Stimulated activated CD8-positive, alpha-beta memory T cell treated with anti-CD3 and anti-CD28 coated beads, Interleukin-4, amount 100 ng/mL, for 48 hours (primary cell): ENCODE measurements at regions not wholly inside any gene's neighbourhood (a gene's known extent, or its start where the extent isn't known, plus 50 kb on each side); places are given as distances from the start of the nearest gene placed in this dataset.

Experiments
- DNase-seq: peaks from one replicate; pipeline ENCODE4 v3.0.0-alpha.2; 2020

GRCh38 chr2:6482256-6482655 is 383.5 kb downstream of the CMPK2 start:
- no peak for DNase-seq

- DNase-seq, result no peak
Measured at GRCh38 chr2:6487765-6488164, 377.9 kb downstream of the CMPK2 start.

GRCh38 chr2:6492573-6492972 is 373.1 kb downstream of the CMPK2 start:
- DNase-seq, result no peak

DNA sequence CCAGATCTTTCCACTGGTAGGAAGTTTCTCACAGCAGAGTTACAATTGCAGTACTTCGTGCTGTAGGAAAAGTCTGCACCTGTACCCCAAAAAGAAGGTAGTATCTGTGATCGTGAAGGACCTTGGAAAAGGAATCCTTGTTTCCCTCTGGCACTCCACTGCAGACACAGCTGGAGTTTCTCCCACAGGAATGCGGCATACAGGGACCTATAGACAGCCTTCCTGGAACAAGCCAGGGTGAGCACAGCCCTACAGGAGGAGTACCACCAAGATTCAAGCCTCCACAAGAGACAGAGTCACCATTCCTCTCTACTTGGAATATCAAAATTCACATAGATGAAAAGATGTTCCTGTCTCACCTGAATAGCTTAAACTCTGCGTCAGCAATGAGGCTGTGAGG is 372.4 kb downstream of the CMPK2 start:
- no peak for DNase-seq

- DNase-seq, result no peak
Measured at GRCh38 chr2:6493669-6494068, 372.0 kb downstream of the CMPK2 start.

DNA sequence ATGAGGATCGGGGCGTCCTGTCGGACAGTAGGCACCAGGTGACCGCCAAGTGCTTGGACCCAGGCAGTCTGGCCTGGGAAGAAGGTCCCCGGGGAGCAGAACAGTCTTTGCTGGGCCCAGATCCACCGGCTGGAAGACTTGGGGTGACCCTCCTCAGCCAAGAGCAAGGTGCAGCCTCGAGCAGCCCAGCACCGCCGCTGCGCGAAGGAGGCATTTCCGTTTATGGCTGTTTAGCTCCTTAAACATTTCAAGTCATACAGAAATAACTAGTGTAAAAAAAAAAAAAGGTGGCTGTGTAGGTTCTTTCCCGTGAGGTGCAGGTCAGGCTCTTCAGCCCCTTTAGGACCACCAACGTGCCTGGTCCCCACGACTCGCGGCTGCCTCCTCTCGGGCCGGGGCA is 370.2 kb downstream of the CMPK2 start:
- no peak for DNase-seq

- DNase-seq, result no peak
Measured at GRCh38 chr2:6496376-6496775, 369.3 kb downstream of the CMPK2 start.

- no peak for DNase-seq
Measured at GRCh38 chr2:6497048-6497447, 368.7 kb downstream of the CMPK2 start.

GRCh38 chr2:6498841-6499240 is 366.9 kb downstream of the CMPK2 start:
- no peak for DNase-seq

GRCh38 chr2:6499691-6500090 is 366.0 kb downstream of the CMPK2 start:
- no peak for DNase-seq

GRCh38 chr2:6506361-6506794 is 359.3 kb downstream of the CMPK2 start:
- DNase-seq, result no peak

GRCh38 chr2:6506859-6507258 is 358.8 kb downstream of the CMPK2 start:
- DNase-seq, result no peak

DNA sequence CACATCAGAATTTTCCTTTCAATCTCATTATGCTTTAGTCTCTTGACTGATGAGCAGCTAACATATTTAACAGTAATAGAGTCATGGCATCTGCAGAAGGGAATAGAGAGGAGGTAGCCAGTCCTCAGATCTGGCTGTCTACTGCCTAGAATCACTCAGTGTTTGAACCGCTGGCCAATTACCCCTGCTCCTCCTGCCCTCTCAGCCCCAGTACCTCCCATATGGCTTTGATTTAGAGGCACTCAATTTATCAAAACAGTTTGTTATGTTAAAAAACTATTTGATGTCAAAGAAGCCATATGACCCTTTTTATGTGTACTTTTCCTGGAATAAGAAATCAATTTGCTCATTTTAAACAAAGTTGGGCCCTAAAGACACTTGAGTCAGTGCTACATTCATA is 355.2 kb downstream of the CMPK2 start:
- DNase-seq, result no peak

DNA sequence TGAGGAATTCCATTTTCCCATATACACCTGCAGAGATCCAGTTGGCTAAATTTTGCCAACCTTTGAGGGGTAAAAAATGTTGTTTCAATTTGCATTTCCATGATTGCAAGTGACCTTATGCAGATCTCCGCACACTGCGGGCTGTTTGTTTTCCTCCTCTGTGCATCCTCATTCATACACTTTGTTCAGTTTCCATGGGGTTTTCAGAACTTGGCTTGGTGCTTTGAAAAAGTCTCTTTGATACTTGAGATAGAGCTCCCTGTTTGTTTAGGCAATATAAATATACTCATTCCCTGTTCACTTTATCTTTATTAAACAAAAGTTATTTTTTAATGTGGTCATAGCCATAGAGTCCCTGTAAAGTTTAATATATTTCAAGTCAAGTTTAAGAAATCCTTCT is 353.1 kb downstream of the CMPK2 start:
- DNase-seq, result no peak

GRCh38 chr2:6516674-6517073 is 349.0 kb downstream of the CMPK2 start:
- DNase-seq, result no peak

DNA sequence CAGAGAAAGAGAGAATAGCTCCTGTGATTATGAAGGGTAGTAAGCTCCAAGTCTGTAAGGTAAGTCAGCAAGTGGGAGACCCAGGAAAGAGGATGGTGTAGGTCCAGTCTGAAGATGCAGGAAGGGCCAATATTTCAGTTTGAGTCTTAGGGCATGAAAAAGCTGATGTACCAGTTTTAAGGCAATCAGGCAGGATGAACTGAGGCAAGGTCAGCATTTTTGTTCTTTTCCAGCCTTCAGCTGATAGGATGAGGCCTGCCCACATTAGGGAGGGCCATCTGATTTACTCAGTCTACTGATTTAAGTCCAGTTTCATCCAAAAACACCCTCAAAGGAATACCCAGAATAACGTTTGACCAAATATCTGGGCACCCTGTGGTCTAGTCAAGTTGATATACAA is 347.3 kb downstream of the CMPK2 start:
- no peak for DNase-seq

DNA sequence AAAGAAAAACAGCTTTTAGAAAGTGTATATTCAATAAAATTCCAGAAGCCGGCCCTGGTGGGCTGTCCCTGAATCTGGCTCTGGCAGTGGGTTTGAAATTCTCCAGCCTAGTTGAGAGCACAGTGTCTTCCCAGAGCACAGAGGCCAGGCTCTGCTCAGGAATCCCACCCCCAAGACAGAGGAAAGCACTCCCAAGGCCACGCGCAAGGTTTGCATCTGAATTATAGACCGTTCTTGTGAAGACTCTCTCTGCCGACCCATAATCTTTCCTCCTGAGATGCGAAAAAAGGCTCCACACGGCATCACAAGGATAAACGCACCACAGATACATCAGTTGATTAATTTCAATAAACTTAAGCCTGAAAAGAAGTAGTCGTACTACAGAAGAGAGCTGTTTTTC is 342.2 kb downstream of the CMPK2 start:
- DNase-seq, result no peak

GRCh38 chr2:6524691-6525474 is 340.8 kb downstream of the CMPK2 start:
- DNase-seq, result no peak

DNA sequence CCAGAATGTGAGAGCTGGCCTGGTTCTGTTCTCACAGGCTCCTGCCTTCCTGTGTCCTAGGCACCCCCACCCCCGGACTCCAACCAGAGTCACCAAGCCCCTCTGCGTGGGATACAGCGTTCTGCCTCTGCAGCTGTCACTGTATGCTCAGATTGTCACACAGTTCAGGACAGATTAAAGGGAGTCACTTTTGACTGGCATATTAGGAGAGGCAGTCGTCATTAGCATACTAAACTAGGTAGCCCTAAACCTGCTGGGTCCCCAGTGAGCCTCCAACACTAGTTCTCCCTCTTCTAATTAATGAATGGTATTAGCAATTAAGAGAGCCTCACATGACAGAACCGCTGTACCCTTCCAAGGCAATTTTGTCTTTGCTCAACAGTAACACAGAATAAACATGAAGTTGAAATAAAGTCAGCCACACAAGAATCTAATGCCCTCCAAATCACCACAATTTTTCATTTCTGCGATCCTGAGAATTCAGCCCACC is 340.2 kb downstream of the CMPK2 start:
- DNase-seq, result no peak

DNA sequence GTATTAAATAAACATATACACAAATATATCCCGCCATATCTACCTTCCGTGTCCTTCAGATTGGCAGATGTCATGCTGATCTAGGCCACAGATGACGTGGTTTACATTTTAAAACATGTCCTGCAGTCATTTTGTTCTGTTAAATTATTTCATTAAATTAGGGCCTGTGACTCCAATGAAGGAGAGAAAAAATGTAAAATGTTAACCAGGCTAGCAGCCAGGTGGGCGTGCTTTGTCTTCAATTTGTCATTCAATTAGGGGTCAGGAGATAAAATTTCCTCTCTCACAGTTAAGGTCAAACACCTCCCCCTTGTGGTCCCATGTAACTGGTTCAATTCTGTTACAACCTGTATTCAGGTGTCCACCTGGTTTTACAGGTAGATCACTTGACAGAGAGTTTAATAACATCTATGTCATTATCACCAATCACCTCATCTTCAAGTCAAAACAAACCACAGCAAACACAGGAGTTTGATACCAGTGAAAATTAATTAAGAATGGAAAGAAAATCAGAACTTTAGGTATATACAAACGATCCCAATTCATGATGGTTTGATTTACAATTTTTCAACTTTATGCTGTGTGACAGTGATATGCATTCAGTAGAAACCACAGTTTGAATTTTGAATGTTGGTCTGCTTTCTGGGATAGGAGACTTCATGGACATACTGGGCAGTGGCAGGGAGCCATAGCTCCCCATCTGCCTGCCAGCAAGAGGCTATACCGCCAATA is 339.4 kb downstream of the CMPK2 start:
- DNase-seq, result no peak

- DNase-seq, result no peak
Measured at GRCh38 chr2:6531304-6531703, 334.4 kb downstream of the CMPK2 start.

GRCh38 chr2:6535572-6535971 is 330.1 kb downstream of the CMPK2 start:
- DNase-seq, result no peak

DNA sequence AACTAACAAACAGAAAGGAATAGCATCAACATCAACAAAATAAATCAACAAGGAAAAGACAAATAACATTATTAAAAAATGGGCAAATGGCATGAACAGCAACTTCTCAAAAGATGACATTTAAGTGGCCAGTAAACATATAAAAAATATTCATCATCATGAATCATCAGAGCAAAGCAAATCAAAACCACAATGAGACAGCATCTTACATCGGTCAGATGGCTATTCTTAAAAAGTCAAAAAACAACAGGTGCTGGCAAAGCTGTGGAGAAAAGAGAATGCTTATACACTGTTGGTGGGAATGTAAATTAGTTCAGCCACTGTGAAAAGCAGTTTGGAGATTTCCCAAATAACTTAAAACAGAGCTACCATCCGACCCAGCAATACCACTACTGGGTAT is 327.1 kb downstream of the CMPK2 start:
- no peak for DNase-seq

DNA sequence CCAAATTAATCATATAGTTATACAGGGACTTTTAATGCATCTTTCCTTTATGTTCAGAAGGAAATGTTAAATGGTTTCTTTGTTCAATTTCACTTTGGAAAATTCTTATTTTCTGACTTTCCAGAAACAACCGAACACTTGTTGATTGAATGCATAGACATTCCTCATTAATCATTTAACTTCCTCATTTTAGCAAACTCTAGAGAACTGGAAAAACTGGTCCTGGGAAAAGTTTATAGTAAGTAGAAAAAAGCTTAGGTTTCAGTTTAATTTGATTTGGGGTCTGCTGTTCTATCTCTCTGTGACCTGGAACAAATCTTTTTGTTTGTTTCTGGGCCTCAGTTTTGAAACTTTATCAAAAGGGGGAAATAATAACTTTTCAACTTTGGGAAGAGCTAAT is 320.4 kb downstream of the CMPK2 start:
- no peak for DNase-seq
